Embryonic facial prominence (tissue), 1 donor: ENCODE measurements at regions not wholly inside any gene's neighbourhood (a gene's known extent, or its start where the extent isn't known, plus 50 kb on each side); places are given as distances from the start of the nearest gene placed in this dataset.

ENCODE experiments used
- DNase-seq: peaks from one replicate; pipeline ENCODE4 v3.0.0-alpha.2; 2016; ENCODE audit errors: extremely low spot score

DNA sequence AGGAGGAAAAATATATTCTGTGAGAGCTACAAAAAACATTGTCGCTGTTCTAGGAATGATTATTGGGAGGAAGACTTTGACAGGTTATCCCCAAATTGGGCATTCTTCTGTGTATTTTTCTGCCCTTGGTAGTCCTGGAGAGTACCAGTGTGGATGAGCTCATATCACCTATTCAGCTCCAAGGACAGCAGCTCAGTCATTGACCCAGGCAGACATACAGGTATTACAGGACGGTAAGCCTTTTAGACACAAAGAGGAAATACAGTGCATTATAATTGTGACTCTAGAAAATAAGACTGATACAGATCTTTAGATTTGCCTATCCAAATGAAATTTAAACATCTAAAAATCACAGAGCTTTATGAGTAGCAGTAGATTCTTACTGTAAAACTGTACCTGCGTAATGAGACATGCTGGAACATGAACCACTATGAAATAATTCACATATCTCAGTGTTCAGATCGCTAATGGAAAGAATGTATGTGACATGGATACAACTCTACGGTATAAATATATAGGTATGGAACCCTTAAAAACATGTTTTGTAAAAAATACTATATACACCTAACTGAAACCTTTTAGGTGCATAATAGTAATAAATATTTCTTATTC, 56.0 kb downstream of the PLK2 start:
- DNase-seq, result no peak

DNA sequence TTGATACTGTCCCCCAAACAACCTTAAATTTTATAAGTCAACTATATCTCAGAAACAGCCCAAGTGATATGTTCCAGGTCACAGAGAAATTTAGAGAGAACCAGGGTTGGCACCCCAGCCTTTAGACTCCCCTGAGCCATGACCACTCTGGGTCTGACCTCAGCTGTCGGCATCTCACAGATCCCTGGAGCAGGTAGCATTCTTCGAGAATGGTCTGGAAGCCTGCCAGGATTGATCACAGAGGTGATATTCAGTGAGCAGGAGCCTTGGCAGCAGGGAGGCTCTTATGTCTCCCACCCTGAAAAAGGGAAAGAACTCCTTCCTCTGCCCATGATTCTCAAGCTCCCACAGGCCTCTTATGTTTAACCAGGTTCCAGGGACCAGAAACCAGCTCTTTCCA, 58.2 kb downstream of the PLK2 start:
- no peak for DNase-seq

DNA sequence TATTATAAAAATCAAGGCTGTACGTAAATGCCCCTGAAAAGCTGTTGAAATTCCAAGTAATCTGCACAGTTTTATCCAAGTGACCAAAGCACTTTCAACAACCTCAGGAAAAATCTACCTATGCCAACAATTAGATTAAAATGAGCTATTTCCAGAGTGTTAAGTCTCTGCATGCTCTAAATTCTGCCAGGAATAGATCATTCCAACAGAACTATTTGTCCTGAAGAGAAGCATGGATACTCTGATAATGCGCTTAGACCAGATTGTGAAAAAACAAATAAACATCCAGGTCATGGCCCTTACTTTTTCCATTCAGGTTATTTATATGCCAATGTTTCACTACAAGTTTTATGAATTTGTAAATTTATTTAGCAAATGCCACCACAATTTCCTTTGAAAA, 59.1 kb downstream of the PLK2 start:
- no peak for DNase-seq

DNA sequence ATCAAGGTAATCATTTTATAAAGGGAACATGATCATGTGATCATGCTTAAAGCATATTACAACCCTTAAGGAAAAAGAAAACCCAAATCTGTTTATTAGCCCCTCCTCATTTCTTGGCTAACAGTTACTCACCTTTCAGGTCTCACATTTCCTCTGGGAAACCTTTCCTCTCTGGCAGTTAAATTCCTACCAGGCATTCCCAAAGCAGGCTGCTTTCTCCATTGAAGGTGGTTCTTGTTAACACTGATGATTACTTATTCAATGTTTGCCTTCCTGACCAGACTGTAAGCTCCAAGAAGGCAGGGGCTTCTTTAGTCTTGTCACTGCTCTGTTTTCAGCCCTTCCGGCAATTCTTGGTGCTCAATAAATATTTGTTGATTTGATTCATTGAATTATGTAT, 59.9 kb downstream of the PLK2 start:
- no peak for DNase-seq

DNA sequence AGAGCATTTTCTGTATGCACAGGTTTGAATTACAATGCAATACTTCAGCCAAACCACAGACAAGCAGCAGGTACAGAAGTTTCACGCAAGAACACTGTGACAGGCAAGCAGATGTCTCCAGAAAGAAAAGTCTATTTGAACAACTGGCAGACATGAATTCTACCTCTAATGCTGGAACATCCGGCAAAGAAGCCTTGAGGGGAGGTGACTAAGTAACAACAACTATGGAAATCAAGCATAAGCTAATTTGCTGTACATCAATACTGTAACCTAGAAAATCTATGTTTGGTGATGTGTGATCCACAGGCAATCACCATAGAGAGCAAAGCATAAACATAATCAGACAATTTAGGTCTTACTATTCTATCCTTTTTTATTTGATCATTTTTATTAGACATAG, 65.5 kb downstream of the PLK2 start:
- DNase-seq, result no peak

DNA sequence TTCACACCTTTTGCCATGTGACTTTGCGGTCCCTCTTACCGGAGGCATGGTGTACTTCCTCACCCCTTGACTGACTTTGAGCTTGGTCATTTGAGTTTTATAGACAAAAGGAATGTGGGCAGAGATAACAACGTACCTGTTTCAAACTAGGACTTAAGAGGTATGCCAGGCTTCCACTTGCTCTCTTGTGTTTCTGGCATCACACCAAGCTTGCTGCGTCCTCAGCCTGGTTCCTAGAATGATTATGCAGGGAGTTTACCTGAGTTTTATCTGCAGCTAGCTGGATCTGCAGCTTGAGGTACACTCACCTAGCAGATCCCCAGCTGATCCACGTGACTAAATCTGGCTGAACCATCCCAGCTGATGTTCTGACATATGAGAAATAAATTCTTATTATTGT, 66.2 kb downstream of the PLK2 start:
- no peak for DNase-seq

DNA sequence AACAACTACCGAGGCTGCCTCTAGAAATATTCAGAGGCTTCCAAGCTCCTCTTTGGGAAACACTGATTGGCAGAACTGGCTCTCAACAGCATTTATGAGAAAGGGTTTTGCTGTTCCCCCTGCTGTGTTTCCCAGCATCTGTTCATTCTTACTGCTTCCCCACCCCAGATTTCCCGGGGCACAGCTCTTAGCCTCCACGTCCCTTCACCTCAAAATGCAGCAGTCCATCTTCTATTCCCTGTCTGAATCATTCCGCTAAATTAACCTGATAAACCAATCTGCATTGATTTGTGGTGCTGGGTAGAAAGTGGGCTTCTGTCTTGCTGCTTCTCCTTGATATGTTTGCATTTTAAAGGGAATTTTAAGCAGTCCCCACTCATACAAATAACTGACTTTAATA, 67.4 kb downstream of the PLK2 start:
- DNase-seq, result no peak

DNA sequence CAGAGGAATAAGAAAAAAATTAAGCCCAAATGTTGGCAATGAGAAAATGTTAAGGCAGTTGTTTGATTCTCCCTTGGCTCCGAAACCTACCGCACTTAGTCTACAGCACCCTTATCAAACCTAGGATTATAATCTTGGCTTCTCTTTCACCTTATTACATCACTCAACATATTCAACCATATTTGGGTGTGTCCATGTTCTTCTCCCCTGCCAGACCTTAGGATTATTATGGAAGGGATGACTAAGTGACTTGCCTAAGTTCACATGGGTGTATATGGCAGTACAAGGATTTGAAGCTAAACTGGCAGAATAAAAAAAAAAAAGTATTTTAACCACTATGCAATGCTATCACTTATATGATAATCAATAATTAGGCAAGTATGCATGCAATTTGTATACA, 76.4 kb downstream of the PLK2 start:
- no peak for DNase-seq

DNA sequence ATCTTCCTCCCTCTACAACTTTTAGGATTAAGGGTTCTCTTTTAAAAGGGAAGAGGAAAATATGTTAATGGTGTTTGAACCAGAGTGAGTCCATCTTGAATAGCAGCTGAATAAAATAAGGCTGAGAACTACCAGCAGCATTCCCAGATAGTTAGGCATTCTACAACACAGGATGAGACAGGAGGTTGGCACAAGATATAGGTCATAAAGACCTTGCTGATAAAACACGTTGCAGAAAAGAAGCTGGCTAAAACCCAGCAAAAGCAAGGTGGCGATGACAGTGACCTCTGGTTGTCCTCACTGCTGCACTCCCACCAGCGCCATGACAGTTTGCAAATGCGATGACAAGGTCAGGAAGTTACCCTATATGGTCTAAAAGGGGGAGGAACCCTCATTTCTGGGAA, 77.8 kb downstream of the PLK2 start:
- no peak for DNase-seq

DNA sequence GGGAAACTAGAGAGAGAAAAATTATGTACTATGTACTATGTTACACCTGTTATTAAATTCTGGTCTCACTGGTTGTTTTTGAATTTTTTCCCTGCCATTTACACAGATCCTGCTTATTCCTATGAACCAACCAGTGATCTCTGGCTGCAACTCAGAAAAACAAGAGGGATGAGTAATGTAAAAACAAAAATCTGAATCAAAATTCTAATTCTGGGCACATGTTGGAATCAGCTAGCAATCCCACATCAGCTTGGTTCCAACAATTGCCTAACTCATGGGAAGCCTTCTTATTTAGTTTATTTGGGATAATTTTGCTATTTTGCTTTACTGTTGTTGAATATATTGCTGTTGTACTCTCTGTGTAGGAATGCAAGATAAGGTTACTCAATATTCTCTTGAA, 78.3 kb downstream of the PLK2 start:
- no peak for DNase-seq

DNA sequence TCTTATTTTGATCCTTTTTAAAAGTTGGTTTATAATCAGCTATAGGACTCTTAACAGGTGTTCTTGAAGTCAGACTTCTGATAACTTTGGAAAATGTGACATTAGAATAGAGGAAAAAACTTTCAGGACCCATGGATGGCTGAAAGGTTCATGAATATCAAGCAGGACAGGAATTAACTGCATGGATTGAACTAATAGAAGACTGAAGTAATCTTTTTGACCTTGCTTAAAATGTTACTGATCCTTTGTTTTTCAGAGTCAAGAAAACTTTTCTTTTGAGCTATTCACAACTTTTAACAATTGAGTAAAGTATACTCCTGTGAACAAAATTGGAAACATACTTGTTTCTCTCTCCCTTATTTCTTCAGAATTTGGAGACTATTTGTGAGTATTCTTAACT, 79.2 kb downstream of the PLK2 start:
- DNase-seq, result no peak

DNA sequence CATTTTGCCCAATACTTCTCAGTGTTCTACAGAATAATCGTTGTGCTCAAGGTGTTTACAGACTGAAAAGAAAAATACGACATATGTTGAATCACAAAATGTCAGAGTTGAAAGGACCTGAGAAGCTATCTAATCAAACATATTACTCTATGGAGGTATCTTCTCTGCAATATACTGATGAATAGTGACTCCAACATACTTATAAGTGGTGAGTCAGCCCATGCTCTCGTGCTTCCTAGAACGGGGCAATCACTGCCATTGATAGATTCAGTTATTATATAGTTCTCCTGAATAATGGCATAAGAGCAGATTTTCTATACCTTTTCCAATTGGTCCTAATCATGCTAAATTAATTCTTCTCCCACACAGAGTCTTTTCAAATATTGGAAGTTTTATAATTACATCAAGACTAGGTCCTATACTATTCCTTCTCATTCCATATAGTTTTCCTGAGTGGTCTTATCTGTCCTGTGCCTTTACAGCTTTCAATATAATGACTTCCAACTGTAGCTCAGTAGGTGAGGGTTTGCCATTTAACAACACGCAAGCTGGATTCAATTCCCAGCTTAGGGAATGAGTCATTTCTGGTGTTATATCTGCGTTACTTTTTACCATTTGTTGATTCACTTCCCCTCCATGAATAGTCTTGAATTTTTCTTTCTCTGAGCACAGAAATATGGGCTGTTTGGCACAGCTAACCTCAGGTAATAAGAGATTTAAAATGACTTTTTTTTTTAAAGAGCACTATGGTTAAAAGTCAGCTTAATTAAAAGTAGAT, 81.1 kb downstream of the PLK2 start:
- no peak for DNase-seq

DNA sequence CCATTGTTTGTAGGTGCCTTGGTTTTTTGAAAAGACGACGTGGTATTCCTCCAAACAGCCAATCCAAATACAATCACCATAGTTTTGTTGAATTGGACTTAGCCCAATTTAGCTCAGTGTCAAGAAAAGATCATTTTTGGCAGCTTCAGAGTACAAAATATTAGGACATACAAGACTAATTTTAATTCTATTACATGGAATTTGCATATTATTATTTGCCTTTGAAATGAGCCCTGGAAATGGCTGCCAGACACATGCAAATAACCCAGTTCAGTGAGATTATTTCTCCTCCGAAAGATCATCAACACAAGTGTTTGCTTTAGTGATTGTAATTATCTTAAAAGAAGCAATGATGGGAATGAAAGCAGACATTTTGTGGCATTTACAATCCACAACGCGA, 89.3 kb downstream of the PLK2 start:
- no peak for DNase-seq

DNA sequence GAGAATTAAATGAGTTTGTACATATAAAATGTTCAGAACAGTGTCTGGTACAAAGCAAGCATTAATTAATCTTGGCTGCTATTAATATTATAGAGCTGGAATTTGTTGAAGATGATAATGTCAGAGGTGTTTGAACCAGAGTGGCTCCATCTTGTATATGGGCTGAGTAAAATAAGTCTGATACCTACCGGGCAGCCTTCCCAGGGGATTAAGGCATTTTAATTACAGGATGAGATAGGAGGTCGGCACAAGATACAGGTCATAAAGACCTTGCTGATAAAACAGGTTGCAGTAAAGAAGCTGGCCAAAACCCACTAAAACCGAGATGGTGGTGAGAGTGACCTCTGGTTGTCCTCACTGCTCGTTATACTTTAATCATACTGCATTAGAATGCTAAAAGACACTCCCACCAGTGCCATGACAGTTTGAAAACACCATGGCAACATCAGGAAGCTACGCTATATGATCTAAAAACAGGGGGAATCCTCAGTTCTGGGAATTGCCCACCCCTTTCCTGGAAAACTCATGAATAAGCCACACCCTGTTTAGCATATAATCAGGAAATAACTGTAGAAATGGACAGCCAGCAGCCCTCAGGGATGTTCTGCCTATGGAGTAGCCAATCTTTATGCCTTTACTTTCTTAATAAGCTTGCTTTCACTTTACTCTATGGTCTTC, 90.2 kb downstream of the PLK2 start:
- DNase-seq, result no peak

DNA sequence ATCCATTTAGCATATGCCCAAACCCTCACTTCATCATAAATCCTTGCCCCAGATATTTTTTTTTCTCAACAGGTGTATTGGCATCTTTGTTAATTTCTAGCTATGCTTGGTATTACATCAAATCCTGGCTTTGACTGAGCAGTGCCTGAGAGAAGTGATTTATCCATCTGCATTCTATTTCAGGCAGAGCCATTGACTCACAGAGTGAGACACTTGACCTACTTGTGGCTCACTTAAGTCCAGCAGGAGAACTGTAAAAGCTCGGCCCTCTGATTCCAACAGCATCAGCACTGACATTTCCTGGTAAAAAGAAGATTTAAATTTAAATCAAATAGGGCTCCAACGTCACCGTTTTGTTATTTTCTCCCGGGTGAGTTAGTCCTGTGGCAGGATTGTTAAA, 93.4 kb downstream of the PLK2 start:
- no peak for DNase-seq

DNA sequence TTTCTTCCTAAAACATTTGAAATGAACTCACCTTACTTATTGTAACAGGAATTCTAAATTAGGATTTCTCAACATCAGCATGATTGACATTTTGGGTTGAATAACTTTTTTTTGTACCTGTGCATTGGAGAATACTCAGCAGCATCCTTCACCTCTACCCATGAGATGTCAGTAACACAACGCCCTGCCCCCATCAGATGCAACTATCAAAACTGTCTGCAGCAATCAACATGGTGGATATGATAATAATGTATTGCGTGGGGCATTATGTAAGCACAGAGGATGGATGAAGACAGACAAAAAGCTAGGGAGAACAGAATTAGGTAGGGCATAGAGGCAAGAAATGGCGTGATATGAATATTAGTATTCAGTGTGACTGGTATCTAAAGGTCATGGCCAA, 94.1 kb downstream of the PLK2 start:
- DNase-seq, result no peak

DNA sequence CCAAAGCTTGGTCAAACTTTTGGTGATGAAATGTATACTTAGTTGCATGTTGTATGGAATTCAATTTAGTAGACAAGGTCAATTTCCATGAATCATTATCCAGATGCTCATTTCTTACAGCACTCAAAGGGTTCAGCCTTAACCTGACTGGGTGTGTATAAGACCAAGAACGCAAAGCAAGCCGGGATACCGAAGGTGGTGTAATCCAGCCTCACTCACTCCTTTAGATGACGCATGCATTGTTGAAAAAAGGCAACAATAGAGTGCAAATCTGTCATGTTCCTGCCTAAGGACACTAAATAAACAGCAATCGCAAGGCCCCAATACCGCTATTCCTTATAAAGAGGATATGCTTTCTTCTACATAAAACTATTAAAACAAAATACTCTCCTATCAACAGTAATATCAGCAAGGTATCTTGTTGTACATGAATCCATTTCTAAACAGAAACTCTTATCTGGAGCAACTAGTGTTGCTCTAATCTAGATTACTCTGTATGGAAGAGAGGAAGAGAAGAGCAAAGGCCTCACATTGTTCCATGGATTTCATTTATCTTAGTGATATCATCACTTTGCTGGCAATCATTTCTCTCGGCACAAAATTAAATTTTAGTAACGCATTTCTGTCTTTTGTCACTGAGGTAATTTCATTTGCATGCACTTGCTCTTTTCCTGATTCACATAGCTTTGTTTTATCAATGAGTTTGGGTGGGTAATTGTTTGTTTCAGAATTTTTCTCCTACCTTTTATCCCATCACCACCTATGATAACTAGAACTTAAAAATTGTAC, 96.2 kb downstream of the PLK2 start:
- no peak for DNase-seq

DNA sequence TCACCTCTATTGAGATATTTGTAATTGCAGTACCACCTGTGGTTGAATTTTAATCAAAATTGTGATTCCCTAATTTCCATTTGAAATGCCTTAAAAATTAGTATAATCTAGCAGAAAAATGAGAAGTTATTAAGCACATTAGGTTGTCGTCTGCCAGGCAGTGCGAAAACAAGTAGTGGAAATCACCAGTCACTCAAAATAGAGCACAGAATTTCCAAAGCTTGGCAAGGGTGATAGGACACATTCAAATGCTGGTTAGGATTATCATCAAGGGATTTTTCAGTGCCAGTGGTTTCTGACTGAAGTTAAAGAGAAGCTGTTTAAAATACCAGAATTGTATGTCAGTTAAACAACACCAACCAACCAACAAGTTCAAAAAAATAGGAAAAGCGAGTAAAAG, 97.8 kb downstream of the PLK2 start:
- no peak for DNase-seq

DNA sequence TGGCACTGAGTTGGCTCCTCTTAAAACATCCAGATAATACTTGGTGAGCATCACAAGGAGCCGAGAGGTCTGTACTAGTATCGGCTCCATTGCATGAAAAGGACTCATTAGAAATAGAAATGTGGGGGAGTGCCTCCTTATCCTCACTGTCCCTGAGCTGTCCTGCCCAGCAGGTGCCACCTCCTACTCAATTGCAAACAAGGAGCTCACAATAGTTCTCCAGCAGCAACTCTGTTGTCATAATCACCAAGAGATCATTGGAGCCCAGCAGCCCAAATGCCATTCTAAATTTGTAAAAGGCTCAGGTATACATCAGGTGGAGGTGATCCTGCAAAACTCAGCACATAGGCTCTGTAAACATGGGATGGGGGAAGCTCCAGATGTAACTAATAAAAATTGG, 99.1 kb downstream of the PLK2 start:
- DNase-seq, result no peak

DNA sequence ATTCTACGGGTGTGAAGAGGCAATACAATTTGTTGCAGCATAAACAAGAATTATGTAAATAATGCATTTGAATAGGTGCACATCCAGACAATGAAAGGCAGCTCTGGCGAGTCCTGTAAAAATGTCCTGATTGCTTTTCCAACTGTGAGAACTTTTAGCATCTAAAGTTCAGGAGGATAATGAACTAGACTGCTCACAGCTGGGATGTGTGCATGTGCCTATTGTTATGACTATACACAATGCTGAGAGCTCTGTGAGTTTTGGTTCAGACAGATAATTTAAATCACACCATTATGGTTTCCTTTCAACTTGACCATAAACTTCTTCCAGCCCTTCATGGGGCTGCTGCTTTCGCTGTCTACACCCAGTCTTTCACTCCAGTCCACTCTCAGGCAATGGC, 99.9 kb downstream of the PLK2 start:
- DNase-seq, result no peak

DNA sequence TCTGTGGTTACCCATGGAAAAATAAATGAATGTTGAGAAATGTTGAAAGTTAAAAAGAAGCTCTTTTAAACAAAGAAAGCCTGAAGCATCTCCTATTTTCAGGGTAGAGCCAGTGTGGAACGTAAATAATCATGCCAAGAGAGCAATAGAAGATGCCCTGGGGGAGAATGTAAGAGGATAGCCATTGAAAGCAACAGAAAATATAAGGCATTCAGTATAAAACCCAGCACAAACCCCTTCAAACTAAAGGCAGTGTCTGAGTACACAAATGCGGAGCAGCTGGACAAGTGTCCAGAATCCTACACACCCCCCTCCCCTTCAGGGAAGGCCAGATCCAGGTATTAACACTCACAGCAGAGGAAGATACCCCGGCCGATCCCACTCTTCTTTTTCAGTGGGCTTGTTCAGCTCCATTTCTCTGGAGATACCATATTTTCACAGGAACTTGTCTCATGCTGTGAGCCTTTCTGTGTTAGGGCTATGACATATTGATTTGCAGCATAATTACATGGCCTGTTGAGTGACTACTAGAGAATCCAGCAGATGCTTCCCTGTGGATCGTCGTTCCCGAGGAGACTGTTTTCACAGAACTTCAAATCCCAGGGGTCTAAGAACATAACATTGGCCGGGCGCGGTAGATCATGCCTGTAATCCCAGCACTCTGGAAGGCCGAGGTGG, 101.2 kb downstream of the PLK2 start:
- DNase-seq, result no peak
